ENCODE measurements at regions not wholly inside any gene's neighbourhood (a gene's known extent, or its start where the extent isn't known, plus 50 kb on each side); places are given as distances from the start of the nearest gene placed in this dataset.

GRCh38 chr4:41430792-41431191, 107.2 kb upstream of the LIMCH1 start:
- no peaks in the 10 kb centered on the region for H3K27me3 ChIP-seq (ENCODE audit: insufficient read depth, poor library complexity, severe bottlenecking)
- TF ChIP-seq REST (IDR thresholded peaks at IDR 0.05; ENCODE audit: insufficient replicate concordance, low read depth) (no peak), POLR2AphosphoS5 (IDR thresholded peaks at IDR 0.05; ENCODE audit: low read depth) (no peak), GABPA (IDR thresholded peaks at IDR 0.05; ENCODE audit: low read depth) (no peak), SPI1 (IDR thresholded peaks at IDR 0.05; ENCODE audit: borderline replicate concordance, low read depth) (no peak), CTCF (IDR thresholded peaks at IDR 0.05; ENCODE audit: insufficient read depth, low read length) (no peak)
- DNase-seq (ENCODE audit: low read depth in 1 of 2, low spot score in 1 of 2) = no peak
- H3K4me3 ChIP-seq (replicated peaks; ENCODE audit: insufficient read depth, low read length) = no peak overlapping the region
- H3K27ac ChIP-seq (replicated peaks) = no peak overlapping the region

GRCh38 chr4:41431276-41431675, 106.7 kb upstream of the LIMCH1 start:
- Histone ChIP-seq H3K27ac (replicated peaks) (no peak overlapping the region), H3K27me3 (ENCODE audit: insufficient read depth, poor library complexity, severe bottlenecking) (no peaks in the 10 kb centered on the region), H3K4me3 (replicated peaks; ENCODE audit: insufficient read depth, low read length) (no peak overlapping the region)
- TF ChIP-seq CTCF (IDR thresholded peaks at IDR 0.05; ENCODE audit: insufficient read depth, low read length) = no peak
- no peak for TF ChIP-seq POLR2AphosphoS5 (IDR thresholded peaks at IDR 0.05; ENCODE audit: low read depth)
- no peak for TF ChIP-seq REST (IDR thresholded peaks at IDR 0.05; ENCODE audit: insufficient replicate concordance, low read depth)
- TF ChIP-seq GABPA (IDR thresholded peaks at IDR 0.05; ENCODE audit: low read depth) = no peak
- no peak for TF ChIP-seq SPI1 (IDR thresholded peaks at IDR 0.05; ENCODE audit: borderline replicate concordance, low read depth)
- no peak for DNase-seq (ENCODE audit: low read depth in 1 of 2, low spot score in 1 of 2)

- H3K4me3 ChIP-seq (replicated peaks; ENCODE audit: insufficient read depth, low read length) = no peak overlapping the region
- DNase-seq (ENCODE audit: low read depth in 1 of 2, low spot score in 1 of 2) = no peak
- TF ChIP-seq SPI1 (IDR thresholded peaks at IDR 0.05; ENCODE audit: borderline replicate concordance, low read depth) (no peak), REST (IDR thresholded peaks at IDR 0.05; ENCODE audit: insufficient replicate concordance, low read depth) (no peak), POLR2AphosphoS5 (IDR thresholded peaks at IDR 0.05; ENCODE audit: low read depth) (no peak), GABPA (IDR thresholded peaks at IDR 0.05; ENCODE audit: low read depth) (no peak), CTCF (IDR thresholded peaks at IDR 0.05; ENCODE audit: insufficient read depth, low read length) (no peak)
- no peaks in the 10 kb centered on the region for H3K27me3 ChIP-seq (ENCODE audit: insufficient read depth, poor library complexity, severe bottlenecking)
- H3K27ac ChIP-seq (replicated peaks) = no peak overlapping the region
Observed at GRCh38 chr4:41432219-41432618, 105.7 kb upstream of the LIMCH1 start.

Measured in HL-60 (cell line).